Suprapubic skin (tissue), 4 donors: ENCODE measurements at regions not wholly inside any gene's neighbourhood (a gene's known extent, or its start where the extent isn't known, plus 50 kb on each side); places are given as distances from the start of the nearest gene placed in this dataset.

Source experiments
- EP300 ChIP-seq: sonication (generic); formaldehyde crosslinking; IDR thresholded peaks from one replicate; pipeline ENCODE4 v1.6.1; 2017; ENCODE audit warnings: antibody characterized with exemption
- POLR2A ChIP-seq, 2 donors: fragments of 450-650 bp; IDR thresholded peaks; one replicate each; pipeline ENCODE4 v1.6.1; 2017; ENCODE audit warnings: antibody characterized with exemption in 2 of 2, mild to moderate bottlenecking in 2 of 2, moderate library complexity in 2 of 2
- POLR2AphosphoS5 ChIP-seq, 3 donors: sonication (generic); formaldehyde crosslinking; IDR thresholded peaks; one replicate each; pipeline ENCODE4 v1.6.1; 2017; ENCODE audit warnings: antibody characterized with exemption in 3 of 3
- TF ChIP-seq, protein P1 (sequence below), 2 donors: fragments of 200-600 bp in 1 of 2; fragments of 450-650 bp in 1 of 2; sonication (generic) in 1 of 2; IDR thresholded peaks; one replicate each; pipeline ENCODE4 v1.5.1; 2016 to 2019; ENCODE audit warnings: antibody characterized with exemption in 2 of 2, mild to moderate bottlenecking in 1 of 2, moderate library complexity in 1 of 2

DNA sequence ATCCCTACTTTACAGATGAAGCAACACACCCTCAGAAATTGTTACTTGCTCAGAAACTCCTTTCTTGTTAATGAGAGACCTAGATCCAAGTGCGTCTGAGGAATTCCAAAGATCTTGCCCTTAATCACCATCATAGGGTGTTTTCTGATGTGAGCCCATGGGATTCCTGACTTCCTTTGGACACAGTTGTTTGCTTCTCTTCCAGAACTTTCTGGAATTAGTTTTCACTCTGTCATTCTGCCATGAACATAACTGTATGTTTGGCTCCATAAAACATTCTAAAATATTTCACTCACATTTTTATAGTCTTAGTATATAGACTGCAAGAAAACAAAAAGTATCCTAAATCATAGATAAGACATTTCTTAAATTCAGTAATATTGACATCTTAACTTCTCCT lies 593.9 kb upstream of the SOX11 start:
- TF ChIP-seq, protein P1, sequence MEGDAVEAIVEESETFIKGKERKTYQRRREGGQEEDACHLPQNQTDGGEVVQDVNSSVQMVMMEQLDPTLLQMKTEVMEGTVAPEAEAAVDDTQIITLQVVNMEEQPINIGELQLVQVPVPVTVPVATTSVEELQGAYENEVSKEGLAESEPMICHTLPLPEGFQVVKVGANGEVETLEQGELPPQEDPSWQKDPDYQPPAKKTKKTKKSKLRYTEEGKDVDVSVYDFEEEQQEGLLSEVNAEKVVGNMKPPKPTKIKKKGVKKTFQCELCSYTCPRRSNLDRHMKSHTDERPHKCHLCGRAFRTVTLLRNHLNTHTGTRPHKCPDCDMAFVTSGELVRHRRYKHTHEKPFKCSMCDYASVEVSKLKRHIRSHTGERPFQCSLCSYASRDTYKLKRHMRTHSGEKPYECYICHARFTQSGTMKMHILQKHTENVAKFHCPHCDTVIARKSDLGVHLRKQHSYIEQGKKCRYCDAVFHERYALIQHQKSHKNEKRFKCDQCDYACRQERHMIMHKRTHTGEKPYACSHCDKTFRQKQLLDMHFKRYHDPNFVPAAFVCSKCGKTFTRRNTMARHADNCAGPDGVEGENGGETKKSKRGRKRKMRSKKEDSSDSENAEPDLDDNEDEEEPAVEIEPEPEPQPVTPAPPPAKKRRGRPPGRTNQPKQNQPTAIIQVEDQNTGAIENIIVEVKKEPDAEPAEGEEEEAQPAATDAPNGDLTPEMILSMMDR (IDR thresholded peaks at IDR 0.05) = no peak
- TF ChIP-seq EP300 (no peak), POLR2A (IDR thresholded peaks at IDR 0.05) (no peak), POLR2AphosphoS5 (IDR thresholded peaks at IDR 0.05) (no peak)
